ENCODE measurements at regions not wholly inside any gene's neighbourhood (a gene's known extent, or its start where the extent isn't known, plus 50 kb on each side); places are given as distances from the start of the nearest gene placed in this dataset.

DNA sequence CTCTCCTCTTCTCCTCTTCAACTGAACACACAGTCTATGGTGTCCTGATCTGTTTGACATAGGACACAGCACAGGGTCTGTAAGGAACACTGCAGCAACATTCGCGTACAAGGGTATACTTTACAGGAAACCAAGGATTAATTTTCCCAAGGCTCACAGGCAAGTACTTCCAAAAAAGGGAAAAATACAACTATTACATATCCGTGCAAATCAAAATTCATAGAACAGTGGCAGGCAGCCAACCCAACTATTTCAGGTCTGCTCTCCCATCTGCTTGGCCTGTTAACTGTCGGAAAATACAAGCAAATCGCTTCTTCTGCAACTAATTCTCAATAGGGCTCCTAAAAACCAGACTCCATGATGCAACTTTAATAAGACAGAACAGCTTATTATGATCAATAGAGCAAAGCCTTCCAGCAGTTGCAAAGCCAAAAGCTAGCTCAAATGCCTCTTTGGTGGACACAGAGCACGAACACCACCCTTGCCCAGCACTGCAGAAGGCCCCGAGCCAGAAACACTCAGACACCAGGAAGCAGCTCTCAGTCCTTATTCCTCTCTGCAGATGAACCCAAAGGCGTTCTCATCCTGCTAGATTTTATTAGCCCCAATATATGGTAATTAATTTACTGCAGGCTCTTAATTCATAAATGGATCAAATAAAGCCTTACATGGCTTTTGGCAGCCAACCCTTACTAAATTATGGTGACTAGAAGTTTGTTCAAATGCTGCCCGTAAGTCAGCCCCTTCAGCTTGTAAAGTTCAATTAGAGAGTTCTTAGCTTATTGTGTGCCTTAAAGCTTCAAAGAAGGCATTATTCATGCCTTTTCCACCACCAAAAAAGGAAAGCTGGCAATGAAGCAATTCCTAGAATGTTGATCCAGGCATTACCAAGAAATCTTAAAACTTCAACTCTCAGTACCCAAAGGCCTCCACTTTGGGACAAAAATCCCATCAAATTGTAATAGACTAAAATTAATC, 68.8 kb downstream of the ZNF608 start:
- TF ChIP-seq CTCF (IDR thresholded peaks at IDR 0.05) = no peak
- no peak for TF ChIP-seq POLR2A (IDR thresholded peaks at IDR 0.05)

All from thyroid gland (tissue), 4 donors.